ENCODE measurements at regions not wholly inside any gene's neighbourhood (a gene's known extent, or its start where the extent isn't known, plus 50 kb on each side); places are given as distances from the start of the nearest gene placed in this dataset.

- no peaks in the 10 kb centered on the region for H3K9me3 ChIP-seq
- no peaks in the 10 kb centered on the region for H3K36me3 ChIP-seq (replicated peaks in 1 of 2; ENCODE audit: insufficient read depth in 1 of 2, low read depth in 2 of 2)
- DNase-seq (no peak), ATAC-seq (no peak)
- H3K27ac ChIP-seq: no peak overlapping the region
- H3K27me3 ChIP-seq: no peaks in the 10 kb centered on the region
- TF ChIP-seq CTCF (IDR thresholded peaks at IDR 0.05) (no peak), POLR2A (IDR thresholded peaks at IDR 0.05) (no peak)
- no peak overlapping the region for H3K4me3 ChIP-seq
- 73 to 86% methylated on average over 10 to 25 of the region's 26 CpGs for WGBS, 2 donors
- intact Hi-C loops (cut with DNase I): no loop called here
- peaks cover 46% of the 10 kb centered on the region for H3K4me1 ChIP-seq
Measured at GRCh38 chr16:85174871-85175723, 62.8 kb upstream of the CIBAR2 start.

- peaks cover 39% of the 10 kb centered on the region for H3K4me1 ChIP-seq
- H3K27ac ChIP-seq: no peak overlapping the region
- ATAC-seq (no peak), DNase-seq (no peak)
- H3K36me3 ChIP-seq (replicated peaks in 1 of 2; ENCODE audit: insufficient read depth in 1 of 2, low read depth in 2 of 2): no peaks in the 10 kb centered on the region
- H3K27me3 ChIP-seq: no peaks in the 10 kb centered on the region
- intact Hi-C loops (cut with DNase I): no loop called here
- TF ChIP-seq POLR2A (IDR thresholded peaks at IDR 0.05): no peak
- TF ChIP-seq CTCF (IDR thresholded peaks at IDR 0.05): no peak
- 64 to 83% methylated on average over 10 of the region's 10 CpGs for WGBS, 2 donors
- H3K4me3 ChIP-seq: no peak overlapping the region
- no peaks in the 10 kb centered on the region for H3K9me3 ChIP-seq
Measured at GRCh38 chr16:85175724-85176233, 63.5 kb upstream of the CIBAR2 start.

- no peak overlapping the region for H3K27ac ChIP-seq
- DNase-seq (no peak), ATAC-seq (no peak)
- no peaks in the 10 kb centered on the region for H3K9me3 ChIP-seq
- intact Hi-C loops (cut with DNase I): no loop called here
- H3K27me3 ChIP-seq: no peaks in the 10 kb centered on the region
- H3K4me1 ChIP-seq: peaks cover 38% of the 10 kb centered on the region
- H3K4me3 ChIP-seq: no peak overlapping the region
- TF ChIP-seq POLR2A (IDR thresholded peaks at IDR 0.05) (no peak), CTCF (IDR thresholded peaks at IDR 0.05) (no peak)
- 76 to 78% methylated on average over 26 of the region's 26 CpGs for WGBS, 2 donors
- H3K36me3 ChIP-seq (replicated peaks in 1 of 2; ENCODE audit: insufficient read depth in 1 of 2, low read depth in 2 of 2): no peaks in the 10 kb centered on the region
Measured at GRCh38 chr16:85176541-85177447, 64.5 kb upstream of the CIBAR2 start.

GRCh38 chr16:85177448-85177846 lies 65.2 kb upstream of the CIBAR2 start:
- TF ChIP-seq CTCF (IDR thresholded peaks at IDR 0.05) (no peak), POLR2A (IDR thresholded peaks at IDR 0.05) (no peak)
- Histone ChIP-seq H3K4me3 (no peak overlapping the region), H3K36me3 (replicated peaks in 1 of 2; ENCODE audit: insufficient read depth in 1 of 2, low read depth in 2 of 2) (no peaks in the 10 kb centered on the region), H3K27me3 (no peaks in the 10 kb centered on the region), H3K27ac (no peak overlapping the region), H3K4me1 (peaks cover 33% of the 10 kb centered on the region), H3K9me3 (no peaks in the 10 kb centered on the region)
- ATAC-seq (no peak), DNase-seq (no peak)
- 83 to 84% methylated on average over 10 of the region's 10 CpGs for WGBS, 2 donors
- intact Hi-C loops (cut with DNase I): no loop called here

All from body of pancreas (tissue), 4 donors.